Right lobe of liver (tissue), 4 donors: ENCODE measurements at regions not wholly inside any gene's neighbourhood (a gene's known extent, or its start where the extent isn't known, plus 50 kb on each side); places are given as distances from the start of the nearest gene placed in this dataset.
"Not testable (repeated sequence)": the region's sequence is repeated elsewhere in the genome, so short reads cannot be mapped to it uniquely, and the experiment has no call there.

Source experiments
- CTCF ChIP-seq, 4 donors: fragments of 200-600 bp in 3 of 4; fragments of 450-650 bp in 1 of 4; IDR thresholded peaks; one replicate each; pipeline versions ENCODE4 v1.5.1 to v1.8.0; 2016 to 2022; ENCODE audit warnings: antibody characterized with exemption in 4 of 4, mild to moderate bottlenecking in 2 of 4
- POLR2A ChIP-seq: fragments of 450-650 bp; IDR thresholded peaks from one replicate; pipeline ENCODE4 v1.6.1; 2017; ENCODE audit warnings: antibody characterized with exemption, mild to moderate bottlenecking
- donor health status: DM: no; HTN: no; CAD: no.
- donor health status: DM: no; HTN: no; CAD: no.
- donor health status: DM: no; HTN: yes; CAD: no.

DNA sequence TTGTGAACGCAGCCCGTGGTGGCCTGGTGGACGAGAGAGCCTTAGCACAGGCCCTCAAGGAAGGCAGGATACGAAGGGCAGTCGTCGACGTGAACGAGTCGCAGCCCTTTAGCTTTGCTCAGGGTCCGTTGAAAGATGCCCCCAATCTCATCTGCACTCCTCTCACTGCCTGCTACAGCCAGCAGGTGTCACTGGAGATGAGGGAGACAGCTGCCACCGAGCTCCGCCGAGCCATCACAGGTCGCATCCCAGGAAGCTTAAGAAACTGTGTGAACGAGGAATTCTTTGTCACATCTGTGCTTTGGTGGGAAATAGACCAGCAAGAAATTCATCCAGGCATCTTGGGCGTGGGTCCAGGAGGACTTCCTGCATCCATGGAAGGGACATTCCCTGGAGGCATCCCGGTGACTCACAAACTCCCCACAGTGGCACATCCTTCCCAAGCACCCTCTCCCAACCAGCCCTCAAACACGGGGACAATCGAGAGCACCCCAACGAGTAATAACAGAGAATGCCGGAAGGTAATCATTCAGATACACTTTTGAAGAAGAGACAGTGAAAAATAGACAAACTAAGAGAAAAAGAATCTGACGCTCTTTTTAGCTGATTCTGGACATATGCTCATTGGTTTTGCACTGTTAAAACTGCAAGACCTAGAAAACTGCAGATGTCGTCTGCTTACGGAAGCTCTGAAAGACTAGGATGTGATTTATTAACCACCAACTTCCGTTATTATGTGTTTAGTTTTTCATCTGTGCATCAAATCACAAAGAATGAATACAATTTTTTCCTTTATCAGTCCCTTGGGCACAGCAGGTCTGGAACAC is 3391.3 kb upstream of the TPTE start:
- not testable (repeated sequence) for TF ChIP-seq CTCF (IDR thresholded peaks at IDR 0.05); POLR2A
